SH-SY5Y (cell line): ENCODE measurements at regions not wholly inside any gene's neighbourhood (a gene's known extent, or its start where the extent isn't known, plus 50 kb on each side); places are given as distances from the start of the nearest gene placed in this dataset.

ENCODE experiments used
- GATA2 ChIP-seq: IDR thresholded peaks from 2 replicates; pipeline ENCODE4 v1.6.1; 2011; ENCODE audit warnings: mild to moderate bottlenecking, low read depth, low read length
- GATA3 ChIP-seq: IDR thresholded peaks from 2 replicates; pipeline ENCODE4 v1.6.1; 2011; ENCODE audit warnings: low read depth, mild to moderate bottlenecking, low read length, moderate library complexity

GRCh38 chr1:67888216-67889106 lies 55.2 kb upstream of the GNG12 start:
- TF ChIP-seq GATA2 (no peak), GATA3 (no peak)
